ENCODE measurements at regions not wholly inside any gene's neighbourhood (a gene's known extent, or its start where the extent isn't known, plus 50 kb on each side); places are given as distances from the start of the nearest gene placed in this dataset.

GRCh38 chrX:140447150-140447549 is 57.7 kb downstream of the SOX3 start:
- H3K4me3 ChIP-seq (ENCODE audit: low read depth, low read length) = no peak overlapping the region
- no peak for TF ChIP-seq CTCF (conservative IDR thresholded peaks at IDR 0.05; ENCODE audit: low read depth, low read length)
- DNase-seq (ENCODE audit: low read depth) = no peak

GRCh38 chrX:140440876-140441275 is 64.0 kb downstream of the SOX3 start:
- DNase-seq (ENCODE audit: low read depth) = no peak
- TF ChIP-seq CTCF (conservative IDR thresholded peaks at IDR 0.05; ENCODE audit: low read depth, low read length) = no peak
- no peak overlapping the region for H3K4me3 ChIP-seq (ENCODE audit: low read depth, low read length)

- no peak for TF ChIP-seq CTCF (conservative IDR thresholded peaks at IDR 0.05; ENCODE audit: low read depth, low read length)
- DNase-seq (ENCODE audit: low read depth) = no peak
- H3K4me3 ChIP-seq (ENCODE audit: low read depth, low read length) = no peak overlapping the region
Measured at GRCh38 chrX:140439476-140439875, 65.4 kb downstream of the SOX3 start.

- TF ChIP-seq CTCF (conservative IDR thresholded peaks at IDR 0.05; ENCODE audit: low read depth, low read length) = no peak
- H3K4me3 ChIP-seq (ENCODE audit: low read depth, low read length) = no peak overlapping the region
- no peak for DNase-seq (ENCODE audit: low read depth)
Measured at GRCh38 chrX:140434347-140434746, 70.5 kb downstream of the SOX3 start.

GRCh38 chrX:140433582-140433981 is 71.3 kb downstream of the SOX3 start:
- no peak for TF ChIP-seq CTCF (conservative IDR thresholded peaks at IDR 0.05; ENCODE audit: low read depth, low read length)
- no peak overlapping the region for H3K4me3 ChIP-seq (ENCODE audit: low read depth, low read length)
- DNase-seq (ENCODE audit: low read depth) = no peak

GRCh38 chrX:140432346-140433175 is 72.3 kb downstream of the SOX3 start:
- DNase-seq (ENCODE audit: low read depth) = no peak
- no peak overlapping the region for H3K4me3 ChIP-seq (ENCODE audit: low read depth, low read length)
- TF ChIP-seq CTCF (conservative IDR thresholded peaks at IDR 0.05; ENCODE audit: low read depth, low read length) = no peak

GRCh38 chrX:140431521-140431920 is 73.3 kb downstream of the SOX3 start:
- TF ChIP-seq CTCF (conservative IDR thresholded peaks at IDR 0.05; ENCODE audit: low read depth, low read length) = no peak
- no peak overlapping the region for H3K4me3 ChIP-seq (ENCODE audit: low read depth, low read length)
- DNase-seq (ENCODE audit: low read depth) = no peak

All from choroid plexus epithelial cell (primary cell).